HEK293 (cell line): ENCODE measurements at regions not wholly inside any gene's neighbourhood (a gene's known extent, or its start where the extent isn't known, plus 50 kb on each side); places are given as distances from the start of the nearest gene placed in this dataset.

ENCODE experiments used
- CTCF ChIA-PET: fragments of 350-600 bp; formaldehyde crosslinking; extraction: SDS; loops from one replicate; lab custom pipeline; 2021; ENCODE audit warnings: antibody characterized with exemption; lab: Yijun Ruan, JAX
- POLR2A ChIA-PET: fragments of 300-600 bp; formaldehyde crosslinking; extraction: SDS; loops from one replicate; lab custom pipeline; 2020; ENCODE audit warnings: antibody characterized with exemption, inconsistent platforms; lab: Yijun Ruan, JAX
- H3K27ac ChIP-seq: fragments of 200-500 bp; sonication (Bioruptor generic); 2 replicates; pipeline ENCODE4 v1.5.1; 2014; ENCODE audit warnings: low read depth, low read length, control low read depth, inconsistent platforms; ENCODE audit errors: extremely low read depth
- H3K36me3 ChIP-seq, 2 experiments: fragments of 200-500 bp in 1 of 2; sonication (Bioruptor generic) in 1 of 2; 1 replicate in 1 of 2; 2 replicates in 1 of 2; pipeline ENCODE4 v1.5.1; 2014 to 2017; ENCODE audit warnings: inconsistent platforms in 2 of 2, low read length in 2 of 2; ENCODE audit not compliant: control insufficient read depth in 2 of 2, insufficient read depth in 1 of 2
- H3K4me1 ChIP-seq: fragments of 200-500 bp; sonication (Bioruptor generic); 2 replicates; pipeline ENCODE4 v1.5.1; 2014; ENCODE audit warnings: mild to moderate bottlenecking, low read length, inconsistent platforms; ENCODE audit not compliant: control insufficient read depth, insufficient read depth
- H3K4me3 ChIP-seq: 2 replicates; pipeline ENCODE4 v1.5.1; 2011; ENCODE audit warnings: low read depth, mild to moderate bottlenecking, control low read depth, low read length, moderate library complexity
- H3K9me3 ChIP-seq: fragments of 200-500 bp; sonication (Bioruptor generic); 2 replicates; pipeline ENCODE4 v1.5.1; 2014; ENCODE audit warnings: low read depth, low read length, inconsistent platforms; ENCODE audit not compliant: control insufficient read depth, insufficient read depth
- IKZF3 ChIP-seq: fragments of 450-650 bp; IDR thresholded peaks from 2 replicates; pipeline ENCODE4 v1.5.0; 2018; ENCODE audit warnings: missing biosample characterization, mild to moderate bottlenecking, missing genetic modification characterization, moderate library complexity
- KLF1 ChIP-seq: fragments of 450-650 bp; formaldehyde crosslinking; IDR thresholded peaks from 2 replicates; pipeline ENCODE4 v1.5.1; 2016; ENCODE audit warnings: missing biosample characterization, missing genetic modification characterization
- KLF10 ChIP-seq: fragments of 450-650 bp; IDR thresholded peaks from 2 replicates; pipeline ENCODE4 v1.5.1; 2018; ENCODE audit warnings: missing biosample characterization, mild to moderate bottlenecking, missing genetic modification characterization
- RBAK ChIP-seq: fragments of 450-650 bp; formaldehyde crosslinking; IDR thresholded peaks from 2 replicates; pipeline ENCODE4 v1.5.1; 2016; ENCODE audit warnings: missing biosample characterization, missing genetic modification characterization
- REPIN1 ChIP-seq: fragments of 450-650 bp; formaldehyde crosslinking; IDR thresholded peaks from 2 replicates; pipeline ENCODE4 v1.5.1; 2017; ENCODE audit warnings: missing biosample characterization, missing genetic modification characterization, low read depth
- SP7 ChIP-seq: fragments of 450-650 bp; formaldehyde crosslinking; IDR thresholded peaks from 2 replicates; pipeline ENCODE4 v1.5.1; 2016; ENCODE audit warnings: missing biosample characterization, missing genetic modification characterization
- ZBTB26 ChIP-seq: fragments of 450-650 bp; formaldehyde crosslinking; optimal IDR thresholded peaks from 2 replicates; pipeline ENCODE3; 2016; ENCODE audit warnings: missing biosample characterization, mild to moderate bottlenecking, missing genetic modification characterization
- ZBTB48 ChIP-seq: fragments of 450-650 bp; formaldehyde crosslinking; IDR thresholded peaks from 2 replicates; pipeline ENCODE4 v1.5.1; 2016; ENCODE audit warnings: missing biosample characterization, missing genetic modification characterization
- ZBTB7A ChIP-seq: fragments of 450-650 bp; formaldehyde crosslinking; IDR thresholded peaks from 2 replicates; pipeline ENCODE4 v1.5.1; 2016; ENCODE audit warnings: low read depth, missing biosample characterization, missing genetic modification characterization
- ZNF10 ChIP-seq: fragments of 450-650 bp; formaldehyde crosslinking; IDR thresholded peaks from 2 replicates; pipeline ENCODE4 v1.5.1; 2017; ENCODE audit warnings: missing biosample characterization, missing genetic modification characterization
- ZNF114 ChIP-seq: fragments of 450-650 bp; formaldehyde crosslinking; IDR thresholded peaks from 2 replicates; pipeline ENCODE4 v1.5.0; 2017; ENCODE audit warnings: missing biosample characterization, missing genetic modification characterization
- ZNF138 ChIP-seq: fragments of 450-650 bp; formaldehyde crosslinking; IDR thresholded peaks from 2 replicates; pipeline ENCODE4 v1.5.1; 2016; ENCODE audit warnings: missing biosample characterization, missing genetic modification characterization, borderline replicate concordance
- ZNF16 ChIP-seq: fragments of 450-650 bp; formaldehyde crosslinking; IDR thresholded peaks from 2 replicates; pipeline ENCODE4 v1.5.1; 2016; ENCODE audit warnings: low read depth, missing biosample characterization, missing genetic modification characterization
- ZNF223 ChIP-seq: fragments of 450-650 bp; formaldehyde crosslinking; IDR thresholded peaks from 2 replicates; pipeline ENCODE4 v1.5.1; 2016; ENCODE audit warnings: missing biosample characterization, missing genetic modification characterization
- ZNF350 ChIP-seq: fragments of 450-650 bp; formaldehyde crosslinking; IDR thresholded peaks from 2 replicates; pipeline ENCODE4 v1.5.0; 2017; ENCODE audit warnings: missing biosample characterization, mild to moderate bottlenecking, missing genetic modification characterization
- ZNF366 ChIP-seq: fragments of 450-650 bp; formaldehyde crosslinking; conservative IDR thresholded peaks from 2 replicates; pipeline ENCODE4 v1.5.1; 2016; ENCODE audit warnings: missing biosample characterization, missing genetic modification characterization
- ZNF398 ChIP-seq: fragments of 450-650 bp; formaldehyde crosslinking; IDR thresholded peaks from 2 replicates; pipeline ENCODE4 v1.5.1; 2017; ENCODE audit warnings: missing biosample characterization, missing genetic modification characterization
- ZNF423 ChIP-seq: fragments of 450-650 bp; formaldehyde crosslinking; IDR thresholded peaks from 2 replicates; pipeline ENCODE4 v1.5.1; 2016; ENCODE audit warnings: missing biosample characterization, missing genetic modification characterization
- ZNF514 ChIP-seq: fragments of 450-650 bp; formaldehyde crosslinking; IDR thresholded peaks from 2 replicates; pipeline ENCODE4 v1.5.1; 2016; ENCODE audit warnings: missing biosample characterization, missing genetic modification characterization
- ZNF544 ChIP-seq: fragments of 450-650 bp; formaldehyde crosslinking; IDR thresholded peaks from 2 replicates; pipeline ENCODE4 v1.5.0; 2017; ENCODE audit warnings: missing biosample characterization, missing genetic modification characterization
- ZNF639 ChIP-seq: fragments of 450-650 bp; formaldehyde crosslinking; IDR thresholded peaks from 2 replicates; pipeline ENCODE4 v1.5.1; 2016; ENCODE audit warnings: missing biosample characterization, missing genetic modification characterization
- ZNF658 ChIP-seq: fragments of 450-650 bp; formaldehyde crosslinking; IDR thresholded peaks from 2 replicates; pipeline ENCODE4; 2016; ENCODE audit warnings: missing biosample characterization, missing genetic modification characterization
- ZNF777 ChIP-seq: fragments of 450-650 bp; formaldehyde crosslinking; IDR thresholded peaks from 2 replicates; pipeline ENCODE4 v1.5.1; 2017; ENCODE audit warnings: missing biosample characterization, missing genetic modification characterization, borderline replicate concordance
- ZNF785 ChIP-seq: fragments of 450-650 bp; formaldehyde crosslinking; IDR thresholded peaks from 2 replicates; pipeline ENCODE4 v1.5.1; 2016; ENCODE audit warnings: missing biosample characterization, missing genetic modification characterization

GRCh38 chr3:124439603-124440002 is 290.6 kb upstream of the UMPS start:
- Histone ChIP-seq H3K36me3 (peaks cover 0 to 4% of the 10 kb centered on the region in 2 experiments; a peak in 1 of 3 replicates), H3K27ac (no peak overlapping the region), H3K4me1 (no peaks in the 10 kb centered on the region), H3K4me3 (no peak overlapping the region), H3K9me3 (no peaks in the 10 kb centered on the region)
- TF ChIP-seq KLF1 (tag by site-specific recombination) (no peak), ZBTB48 (tag by site-specific recombination) (no peak), ZNF514 (tag by site-specific recombination) (no peak), ZNF785 (tag by site-specific recombination) (no peak), ZNF658 (no peak), REPIN1 (tag by site-specific recombination) (no peak), ZNF16 (tag by site-specific recombination) (no peak), ZBTB26 (tag by site-specific recombination) (no peak), ZNF350 (no peak), ZNF639 (tag by site-specific recombination) (no peak), ZNF114 (tag by site-specific recombination) (no peak), ZBTB7A (tag by site-specific recombination) (no peak), ZNF544 (tag by site-specific recombination) (no peak), ZNF777 (tag by site-specific recombination) (no peak), SP7 (tag by site-specific recombination) (no peak), ZNF223 (tag by site-specific recombination) (no peak)
- POLR2A ChIA-PET, result no interaction called here
- CTCF ChIA-PET, result interaction anchor here (0.6 kb wide), 1 partner anchor 250 kb away, joined by 3 read pairs; no protein-coding TSS in a partner anchor

- ChIA-PET POLR2A (no interaction called here), CTCF (interaction anchor here (1.4 to 2.0 kb wide), 2 partner anchors 12 to 40 kb away, joined by 3 to 5 read pairs; no protein-coding TSS in a partner anchor)
- H3K4me1 ChIP-seq, result no peaks in the 10 kb centered on the region
- H3K4me3 ChIP-seq, result no peak overlapping the region
- H3K9me3 ChIP-seq, result no peaks in the 10 kb centered on the region
- H3K36me3 ChIP-seq, result no peaks in the 10 kb centered on the region
- H3K27ac ChIP-seq, result no peak overlapping the region
- TF ChIP-seq KLF10 (tag by site-specific recombination), result no peak
- TF ChIP-seq REPIN1 (tag by site-specific recombination), result no peak
- no peak for TF ChIP-seq ZNF423 (tag by site-specific recombination)
- TF ChIP-seq ZNF10 (tag by site-specific recombination), result no peak
- TF ChIP-seq RBAK (tag by site-specific recombination), result no peak
- TF ChIP-seq ZNF658, result no peak
- TF ChIP-seq ZNF366 (tag by site-specific recombination), result no peak
- TF ChIP-seq ZNF138, result no peak
- no peak for TF ChIP-seq ZNF398 (tag by site-specific recombination)
- no peak for TF ChIP-seq IKZF3 (tag by site-specific recombination)
Measured at GRCh38 chr3:124441766-124442165, 288.5 kb upstream of the UMPS start.
